Stomach (tissue), 8 donors: ENCODE measurements at regions not wholly inside any gene's neighbourhood (a gene's known extent, or its start where the extent isn't known, plus 50 kb on each side); places are given as distances from the start of the nearest gene placed in this dataset.

Source experiments
- DNase-seq, 2 donors: peaks; one replicate each; pipeline versions ENCODE4 v3.0.0 to v3.0.0-alpha.2; 2013 to 2019
- H3K27ac ChIP-seq, 5 donors: fragments of 200-600 bp in 4 of 5; sonication (generic) in 4 of 5; one replicate each; pipeline ENCODE4 v1.5.1; 2013 to 2019; ENCODE audit warnings: mild to moderate bottlenecking in 1 of 5, moderate library complexity in 1 of 5
- H3K27me3 ChIP-seq, 3 donors: fragments of 200-600 bp; sonication (generic); one replicate each; pipeline ENCODE4 v1.5.1; 2017 to 2019; ENCODE audit warnings: mixed run types in 1 of 3
- H3K36me3 ChIP-seq, 4 donors: fragments of 200-600 bp; sonication (generic); 1 replicate in 3 of 4; 2 replicates in 1 of 4; pipeline ENCODE4 v1.5.1; 2016 to 2019
- H3K4me1 ChIP-seq, 4 donors: fragments of 200-600 bp; sonication (generic); one replicate each; pipeline ENCODE4 v1.5.1; 2016 to 2019
- H3K4me3 ChIP-seq, 4 donors: fragments of 200-600 bp; sonication (generic) in 3 of 4; one replicate each; pipeline ENCODE4 v1.5.1; 2016 to 2019; ENCODE audit warnings: mild to moderate bottlenecking in 1 of 4
- H3K9me3 ChIP-seq, 4 donors: fragments of 200-600 bp; sonication (generic); one replicate each; pipeline ENCODE4 v1.5.1; 2016 to 2019
- EP300 ChIP-seq: sonication (generic); formaldehyde crosslinking; IDR thresholded peaks from one replicate; pipeline ENCODE4 v1.6.1; 2017; ENCODE audit warnings: antibody characterized with exemption
- POLR2A ChIP-seq, 4 donors: fragments of 450-650 bp; IDR thresholded peaks; one replicate each; pipeline ENCODE4 v1.6.1; 2016; ENCODE audit warnings: antibody characterized with exemption in 4 of 4, control low read depth in 2 of 4, mild to moderate bottlenecking in 1 of 4, moderate library complexity in 1 of 4
- POLR2AphosphoS5 ChIP-seq, 3 donors: sonication (generic); formaldehyde crosslinking; IDR thresholded peaks; one replicate each; pipeline ENCODE4 v1.6.1; 2016; ENCODE audit warnings: antibody characterized with exemption in 3 of 3
- WGBS, 5 donors: extraction: QIAGEN DNeasy Blood & Tissue Kit in 3 of 5; methylation state at CpG; one replicate each; pipeline versions ENCODE4 v1.1.5 to v1.1.7; 2013 to 2018; 5-methylcytosine and 5-hydroxymethylcytosine counted together
- intact Hi-C: fragments of 100-400 bp; cut with DNase I; formaldehyde crosslinking; loops from one replicate; pipeline ENCODE4 v1.15.1; 2023; ENCODE audit warnings: low total_unique reads
- TF ChIP-seq, protein P1 (sequence below), 7 experiments: fragments of 450-650 bp in 4 of 7; fragments of 200-600 bp in 3 of 7; sonication (generic) in 3 of 7; IDR thresholded peaks; one replicate each; pipeline ENCODE4 v1.5.1; 2016 to 2019; ENCODE audit warnings: antibody characterized with exemption in 7 of 7, control low read depth in 2 of 7, mild to moderate bottlenecking in 1 of 7
- donor health status: healthy with polysubstance abuse.
- donor health status: Bipolar disorder and iron deficiency.
- donor health status: healthy.

DNA sequence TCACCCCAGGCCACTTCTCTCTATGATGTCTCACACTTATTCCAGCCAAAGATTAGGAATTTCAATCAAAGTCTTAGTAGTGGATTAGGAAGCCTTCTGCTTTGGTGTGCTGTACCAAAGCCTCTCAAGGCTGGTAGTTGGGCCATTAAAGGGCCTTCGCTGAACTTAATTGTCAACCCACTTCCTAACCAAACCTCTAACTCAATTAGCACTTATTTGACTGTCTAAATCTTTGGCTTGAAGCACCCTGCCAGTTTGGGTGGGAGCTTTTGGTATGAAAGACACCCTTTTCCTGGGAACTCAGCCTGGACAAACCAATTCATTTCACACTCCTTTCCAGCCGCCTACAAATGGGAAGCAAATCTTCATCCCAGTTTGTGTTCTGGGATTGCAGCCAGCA, 81.5 kb downstream of the BMP2 start:
- Histone ChIP-seq H3K27ac (no peak overlapping the region), H3K4me1 (no peaks in the 10 kb centered on the region), H3K27me3 (no peaks in the 10 kb centered on the region), H3K9me3 (no peaks in the 10 kb centered on the region), H3K36me3 (no peaks in the 10 kb centered on the region), H3K4me3 (no peak overlapping the region)
- DNase-seq, result no peak
- intact Hi-C loops, result no loop called here
- TF ChIP-seq POLR2A (IDR thresholded peaks at IDR 0.05) (no peak), POLR2AphosphoS5 (IDR thresholded peaks at IDR 0.05) (no peak), EP300 (no peak)
- TF ChIP-seq, protein P1, sequence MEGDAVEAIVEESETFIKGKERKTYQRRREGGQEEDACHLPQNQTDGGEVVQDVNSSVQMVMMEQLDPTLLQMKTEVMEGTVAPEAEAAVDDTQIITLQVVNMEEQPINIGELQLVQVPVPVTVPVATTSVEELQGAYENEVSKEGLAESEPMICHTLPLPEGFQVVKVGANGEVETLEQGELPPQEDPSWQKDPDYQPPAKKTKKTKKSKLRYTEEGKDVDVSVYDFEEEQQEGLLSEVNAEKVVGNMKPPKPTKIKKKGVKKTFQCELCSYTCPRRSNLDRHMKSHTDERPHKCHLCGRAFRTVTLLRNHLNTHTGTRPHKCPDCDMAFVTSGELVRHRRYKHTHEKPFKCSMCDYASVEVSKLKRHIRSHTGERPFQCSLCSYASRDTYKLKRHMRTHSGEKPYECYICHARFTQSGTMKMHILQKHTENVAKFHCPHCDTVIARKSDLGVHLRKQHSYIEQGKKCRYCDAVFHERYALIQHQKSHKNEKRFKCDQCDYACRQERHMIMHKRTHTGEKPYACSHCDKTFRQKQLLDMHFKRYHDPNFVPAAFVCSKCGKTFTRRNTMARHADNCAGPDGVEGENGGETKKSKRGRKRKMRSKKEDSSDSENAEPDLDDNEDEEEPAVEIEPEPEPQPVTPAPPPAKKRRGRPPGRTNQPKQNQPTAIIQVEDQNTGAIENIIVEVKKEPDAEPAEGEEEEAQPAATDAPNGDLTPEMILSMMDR (IDR thresholded peaks at IDR 0.05), result no peak
- WGBS, 5 donors, result 45 to 64% (median 50%) methylated on average over 2 of the region's 2 CpGs

DNA sequence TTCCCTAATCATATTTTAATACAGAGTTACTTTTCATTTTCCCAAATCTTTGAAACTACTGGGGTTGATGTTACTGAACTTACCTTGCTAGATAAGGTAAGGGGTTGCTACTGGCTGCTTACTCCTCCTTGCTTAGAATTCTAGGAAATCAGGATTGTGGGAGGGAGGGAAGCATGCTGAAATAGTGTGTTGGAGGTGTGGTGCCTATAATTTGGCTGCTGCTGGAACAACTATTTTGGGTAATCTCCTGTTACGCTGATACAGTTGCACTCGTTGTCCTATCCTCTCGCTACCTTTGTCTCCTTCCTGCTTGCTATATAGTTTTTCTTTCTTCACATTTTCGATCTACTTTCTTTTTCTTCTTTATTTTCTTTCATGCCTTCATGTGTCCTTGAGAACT, 83.7 kb downstream of the BMP2 start:
- intact Hi-C loops, result no loop called here
- Histone ChIP-seq H3K27me3 (no peaks in the 10 kb centered on the region), H3K27ac (no peak overlapping the region), H3K36me3 (no peaks in the 10 kb centered on the region), H3K4me3 (no peak overlapping the region), H3K4me1 (no peaks in the 10 kb centered on the region), H3K9me3 (no peaks in the 10 kb centered on the region)
- DNase-seq, result no peak
- TF ChIP-seq EP300, result no peak
- TF ChIP-seq, protein P1 (IDR thresholded peaks at IDR 0.05), result no peak
- TF ChIP-seq POLR2A (IDR thresholded peaks at IDR 0.05), result no peak
- no peak for TF ChIP-seq POLR2AphosphoS5 (IDR thresholded peaks at IDR 0.05)
- WGBS, 5 donors, result 87 to 94% (median 90%) methylated on average over 4 of the region's 4 CpGs

DNA sequence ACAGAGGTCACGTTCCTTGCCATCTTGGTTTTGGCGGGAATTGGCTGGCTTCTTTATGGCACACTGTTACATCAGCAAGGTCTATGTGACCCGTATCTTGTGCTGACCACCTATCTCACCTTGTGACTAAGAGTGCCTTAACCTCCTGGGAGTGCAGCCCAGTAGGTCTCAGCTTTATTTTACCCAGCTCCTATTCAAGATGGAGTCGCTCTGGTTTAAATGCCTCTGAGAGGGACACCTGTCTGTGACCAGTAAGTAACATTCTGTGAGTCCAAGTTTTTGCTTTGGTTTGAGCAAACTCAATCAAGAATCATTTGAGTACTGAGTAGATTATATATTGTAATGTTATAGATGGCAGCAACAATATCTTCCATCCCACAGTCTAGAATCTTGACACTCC, 85.0 kb downstream of the BMP2 start:
- DNase-seq, result no peak
- no peak overlapping the region for H3K4me3 ChIP-seq
- intact Hi-C loops, result no loop called here
- H3K27ac ChIP-seq, result no peak overlapping the region
- H3K36me3 ChIP-seq, result no peaks in the 10 kb centered on the region
- no peaks in the 10 kb centered on the region for H3K9me3 ChIP-seq
- no peaks in the 10 kb centered on the region for H3K4me1 ChIP-seq
- 88 to 96% (median 94%) methylated on average over 4 of the region's 4 CpGs for WGBS, 5 donors
- no peak for TF ChIP-seq EP300
- TF ChIP-seq, protein P1 (IDR thresholded peaks at IDR 0.05), result no peak
- no peak for TF ChIP-seq POLR2A (IDR thresholded peaks at IDR 0.05)
- no peak for TF ChIP-seq POLR2AphosphoS5 (IDR thresholded peaks at IDR 0.05)
- no peaks in the 10 kb centered on the region for H3K27me3 ChIP-seq

DNA sequence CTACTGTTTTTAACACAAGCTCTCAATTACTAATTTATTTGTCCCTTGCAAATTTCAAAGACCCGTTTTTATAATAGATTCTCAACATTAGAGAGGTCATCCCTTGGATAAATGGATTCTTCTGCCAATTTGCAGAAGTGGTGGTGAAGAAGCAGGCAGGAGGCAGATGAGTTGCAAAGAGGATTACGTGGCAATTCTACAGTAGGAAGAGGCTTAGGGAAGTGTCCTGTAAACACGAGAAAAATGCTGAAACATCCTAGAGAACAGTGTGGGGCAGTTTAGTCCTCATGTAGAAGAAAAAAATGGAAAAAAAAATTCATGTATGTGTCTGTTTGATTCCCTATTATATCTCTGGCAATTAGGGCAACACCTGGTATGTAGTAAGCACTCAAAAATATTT, 87.6 kb downstream of the BMP2 start:
- H3K36me3 ChIP-seq, result no peaks in the 10 kb centered on the region
- no peak overlapping the region for H3K27ac ChIP-seq
- H3K4me1 ChIP-seq, result no peaks in the 10 kb centered on the region
- H3K9me3 ChIP-seq, result no peaks in the 10 kb centered on the region
- H3K4me3 ChIP-seq, result no peak overlapping the region
- no peak for DNase-seq
- H3K27me3 ChIP-seq, result peaks cover 0 to 7% (median 0%) of the 10 kb centered on the region in 3 donors
- WGBS, 5 donors, result 42 to 58% (median 46%) methylated on average over 3 of the region's 3 CpGs
- intact Hi-C loops, result no loop called here
- TF ChIP-seq EP300 (no peak), POLR2AphosphoS5 (IDR thresholded peaks at IDR 0.05) (no peak), POLR2A (IDR thresholded peaks at IDR 0.05) (no peak)
- TF ChIP-seq, protein P1 (IDR thresholded peaks at IDR 0.05), result no peak
